DND-41 (cell line): ENCODE measurements at regions not wholly inside any gene's neighbourhood (a gene's known extent, or its start where the extent isn't known, plus 50 kb on each side); places are given as distances from the start of the nearest gene placed in this dataset.

Source experiments
- ATAC-seq: fragments of 200-7000 bp; cut with Tn5 transposase; 3 replicates; pipeline ENCODE4 v1.9.1; 2021; ENCODE audit warnings: low read depth; ENCODE audit not compliant: insufficient read depth
- DNase-seq: peaks from one replicate; pipeline ENCODE4 v3.0.0-alpha.2; 2020
- H2AFZ ChIP-seq: 2 replicates; pipeline ENCODE4 v1.6.0; 2012; ENCODE audit warnings: low read depth, low read length
- H3K27ac ChIP-seq: 2 replicates; pipeline ENCODE4 v1.5.1; 2012; ENCODE audit warnings: low read length, inconsistent platforms
- H3K27me3 ChIP-seq: fragments of 200-600 bp; sonication (generic); 2 replicates; pipeline ENCODE4 v1.6.0; 2012; ENCODE audit warnings: low read length, mild to moderate bottlenecking, inconsistent platforms; ENCODE audit not compliant: insufficient read depth, poor library complexity
- H3K36me3 ChIP-seq: 2 replicates; pipeline ENCODE4 v1.5.1; 2012; ENCODE audit warnings: low read length, inconsistent platforms; ENCODE audit not compliant: insufficient read depth
- H3K4me1 ChIP-seq: 2 replicates; pipeline ENCODE4 v1.5.1; 2012; ENCODE audit warnings: mild to moderate bottlenecking, low read length; ENCODE audit not compliant: insufficient read depth
- H3K4me2 ChIP-seq: 2 replicates; pipeline ENCODE4 v1.6.0; 2012; ENCODE audit warnings: mild to moderate bottlenecking, moderate library complexity, low read length, inconsistent platforms; ENCODE audit not compliant: insufficient read depth
- H3K4me3 ChIP-seq, 2 experiments: fragments of 200-600 bp in 1 of 2; shearing (Covaris generic) in 1 of 2; 2 replicates each; pipeline ENCODE4 v1.5.1; 2012 to 2016; ENCODE audit warnings: inconsistent platforms in 2 of 2, low read length in 2 of 2, mild to moderate bottlenecking in 2 of 2, low read depth in 1 of 2, moderate library complexity in 1 of 2
- H3K79me2 ChIP-seq: 2 replicates; pipeline ENCODE4 v1.6.0; 2012; ENCODE audit warnings: low read length, inconsistent platforms; ENCODE audit not compliant: insufficient read depth
- H3K9ac ChIP-seq: 2 replicates; pipeline ENCODE4 v1.6.0; 2012; ENCODE audit warnings: low read depth, mild to moderate bottlenecking, inconsistent platforms, low read length, moderate library complexity
- H3K9me3 ChIP-seq: 2 replicates; pipeline ENCODE4 v1.5.1; 2012; ENCODE audit warnings: low read length, moderate library complexity, mild to moderate bottlenecking, inconsistent platforms; ENCODE audit not compliant: insufficient read depth, severe bottlenecking
- H4K20me1 ChIP-seq: 2 replicates; pipeline ENCODE4 v1.6.0; 2012; ENCODE audit warnings: low read length; ENCODE audit not compliant: insufficient read depth
- CTCF ChIP-seq: IDR thresholded peaks from 2 replicates; pipeline ENCODE4 v1.5.1; 2012; ENCODE audit warnings: borderline replicate concordance, low read length, moderate library complexity, mild to moderate bottlenecking; ENCODE audit not compliant: poor library complexity, severe bottlenecking; ENCODE audit errors: extremely low read depth
- EZH2 ChIP-seq: IDR thresholded peaks from 3 replicates; pipeline ENCODE4 v1.6.1; 2012; ENCODE audit warnings: borderline replicate concordance, low read depth, mild to moderate bottlenecking, moderate library complexity, low read length, inconsistent platforms; ENCODE audit not compliant: severe bottlenecking

GRCh38 chr6:153931431-153931830, 107.6 kb upstream of the OPRM1 start:
- Histone ChIP-seq H3K4me2 (no peak overlapping the region), H3K79me2 (no peaks in the 10 kb centered on the region), H3K27ac (no peak overlapping the region), H3K4me1 (no peaks in the 10 kb centered on the region), H3K9ac (no peak overlapping the region), H2AFZ (no peak overlapping the region), H3K36me3 (no peaks in the 10 kb centered on the region), H3K9me3 (no peaks in the 10 kb centered on the region), H3K4me3 (no peak overlapping the region), H4K20me1 (no peaks in the 10 kb centered on the region), H3K27me3 (no peaks in the 10 kb centered on the region)
- no peak for ATAC-seq
- no peak for TF ChIP-seq CTCF
- DNase-seq: no peak

GRCh38 chr6:153927867-153928266, 111.2 kb upstream of the OPRM1 start:
- no peaks in the 10 kb centered on the region for H3K9me3 ChIP-seq
- DNase-seq (no peak), ATAC-seq (no peak)
- H3K27ac ChIP-seq: no peak overlapping the region
- H3K4me2 ChIP-seq: no peak overlapping the region
- H3K79me2 ChIP-seq: no peaks in the 10 kb centered on the region
- no peaks in the 10 kb centered on the region for H3K4me1 ChIP-seq
- TF ChIP-seq CTCF (no peak), EZH2 (no peak)
- H3K36me3 ChIP-seq: no peaks in the 10 kb centered on the region
- H2AFZ ChIP-seq: no peak overlapping the region
- H3K27me3 ChIP-seq: no peaks in the 10 kb centered on the region
- no peaks in the 10 kb centered on the region for H4K20me1 ChIP-seq
- no peak overlapping the region for H3K9ac ChIP-seq
- no peak overlapping the region for H3K4me3 ChIP-seq

- H3K36me3 ChIP-seq: no peaks in the 10 kb centered on the region
- H3K27ac ChIP-seq: no peak overlapping the region
- no peak overlapping the region for H3K4me2 ChIP-seq
- DNase-seq (no peak), ATAC-seq (no peak)
- no peaks in the 10 kb centered on the region for H3K9me3 ChIP-seq
- H2AFZ ChIP-seq: no peak overlapping the region
- no peak overlapping the region for H3K9ac ChIP-seq
- TF ChIP-seq EZH2: no peak
- TF ChIP-seq CTCF: no peak
- no peak overlapping the region for H3K4me3 ChIP-seq
- H3K79me2 ChIP-seq: no peaks in the 10 kb centered on the region
- H4K20me1 ChIP-seq: no peaks in the 10 kb centered on the region
- no peaks in the 10 kb centered on the region for H3K27me3 ChIP-seq
- no peaks in the 10 kb centered on the region for H3K4me1 ChIP-seq
These were observed 140.5 kb upstream of the OPRM1 start for GRCh38 chr6:153898360-153899059.
